Activated T-cell treated with anti-CD3 and anti-CD28 coated beads for 48 hours (primary cell): ENCODE measurements at regions not wholly inside any gene's neighbourhood (a gene's known extent, or its start where the extent isn't known, plus 50 kb on each side); places are given as distances from the start of the nearest gene placed in this dataset.
"Not testable (repeated sequence)": the region's sequence is repeated elsewhere in the genome, so short reads cannot be mapped to it uniquely, and the experiment has no call there.

Experiments used
- DNase-seq: peaks from one replicate; pipeline ENCODE4 v3.0.0-alpha.2; 2020; ENCODE audit warnings: low read depth

GRCh38 chr2:242071377-242071776 is 201.8 kb downstream of the RTP5 start:
- DNase-seq: not testable (repeated sequence)

GRCh38 chr2:242071936-242072335 is 202.4 kb downstream of the RTP5 start:
- DNase-seq: not testable (repeated sequence)

- DNase-seq: no peak
These were observed 205.6 kb downstream of the RTP5 start for GRCh38 chr2:242075168-242075567.

- no peak for DNase-seq
These were observed 206.2 kb downstream of the RTP5 start for GRCh38 chr2:242075696-242076095.

- DNase-seq: not testable (repeated sequence)
These were observed 206.7 kb downstream of the RTP5 start for GRCh38 chr2:242076184-242076583.

GRCh38 chr2:242078426-242078825 is 208.9 kb downstream of the RTP5 start:
- not testable (repeated sequence) for DNase-seq

GRCh38 chr2:242079792-242080191 is 210.3 kb downstream of the RTP5 start:
- not testable (repeated sequence) for DNase-seq

- DNase-seq: not testable (repeated sequence)
These were observed 211.2 kb downstream of the RTP5 start for GRCh38 chr2:242080575-242081214.

GRCh38 chr2:242084034-242084433 is 214.5 kb downstream of the RTP5 start:
- not testable (repeated sequence) for DNase-seq

GRCh38 chr2:242085024-242085674 is 215.6 kb downstream of the RTP5 start:
- not testable (repeated sequence) for DNase-seq

GRCh38 chr2:242085941-242086621 is 216.6 kb downstream of the RTP5 start:
- DNase-seq: no peak

- DNase-seq: peak; percentile 10
These were observed 218.5 kb downstream of the RTP5 start for GRCh38 chr2:242088044-242088443.

- peak; percentile 93 for DNase-seq
These were observed 219.1 kb downstream of the RTP5 start for GRCh38 chr2:242088471-242089212.

- DNase-seq: not testable (repeated sequence)
These were observed 219.7 kb downstream of the RTP5 start for GRCh38 chr2:242089213-242089549.

- not testable (repeated sequence) for DNase-seq
These were observed 227.7 kb downstream of the RTP5 start for GRCh38 chr2:242097278-242097677.

- no peak for DNase-seq
These were observed 228.5 kb downstream of the RTP5 start for GRCh38 chr2:242098034-242098433.

- DNase-seq: no peak
These were observed 229.1 kb downstream of the RTP5 start for GRCh38 chr2:242098445-242099128.

GRCh38 chr2:242103093-242103492 is 233.6 kb downstream of the RTP5 start:
- not testable (repeated sequence) for DNase-seq

- DNase-seq: not testable (repeated sequence)
These were observed 234.8 kb downstream of the RTP5 start for GRCh38 chr2:242104202-242104956.

- not testable (repeated sequence) for DNase-seq
These were observed 237.5 kb downstream of the RTP5 start for GRCh38 chr2:242107065-242107464.
